SU-DHL-6 (cell line): ENCODE measurements at regions not wholly inside any gene's neighbourhood (a gene's known extent, or its start where the extent isn't known, plus 50 kb on each side); places are given as distances from the start of the nearest gene placed in this dataset.
A peak's percentile ranks its signal among the peaks of the same experiment; 100 is the strongest.

ENCODE experiments used
- H2AFZ ChIP-seq: fragments of 200-600 bp; sonication (generic); 2 replicates; pipeline ENCODE4 v1.6.1; 2014; ENCODE audit warnings: low read depth, mild to moderate bottlenecking, moderate library complexity, mixed read lengths, antibody characterized with exemption, low read length; ENCODE audit not compliant: severe bottlenecking
- H3F3A ChIP-seq: fragments of 200-600 bp; shearing (Covaris generic); 2 replicates; pipeline ENCODE4 v1.6.0; 2016; ENCODE audit warnings: antibody characterized with exemption, mild to moderate bottlenecking; ENCODE audit not compliant: insufficient read depth
- H3K27ac ChIP-seq: fragments of 200-600 bp; sonication (generic); 2 replicates; pipeline ENCODE4 v1.5.1; 2016; ENCODE audit warnings: low read depth, mild to moderate bottlenecking, low read length, moderate library complexity, mixed read lengths
- H3K27me3 ChIP-seq: fragments of 200-600 bp; sonication (generic), shearing (Covaris generic); 2 replicates; pipeline ENCODE4 v1.6.0; 2014; ENCODE audit warnings: mild to moderate bottlenecking, low read length
- H3K36me3 ChIP-seq: fragments of 200-600 bp; sonication (generic); 2 replicates; pipeline ENCODE4 v1.6.1; 2014; ENCODE audit warnings: mild to moderate bottlenecking, low read length, mixed read lengths
- H3K4me2 ChIP-seq: fragments of 300-600, 200-600 bp; shearing (Covaris generic), sonication (generic); 2 replicates; pipeline ENCODE4 v1.6.0; 2014; ENCODE audit warnings: low read length, low read depth, mild to moderate bottlenecking; ENCODE audit not compliant: poor library complexity, severe bottlenecking
- H3K4me3 ChIP-seq: fragments of 200-600 bp; sonication (generic); 2 replicates; pipeline ENCODE4 v1.5.1; 2014; ENCODE audit warnings: antibody characterized with exemption, low read length, mild to moderate bottlenecking, mixed read lengths; ENCODE audit not compliant: insufficient read depth, poor library complexity, severe bottlenecking
- H3K79me2 ChIP-seq: fragments of 200-600 bp; sonication (generic); 2 replicates; pipeline ENCODE4 v1.6.1; 2014; ENCODE audit warnings: mild to moderate bottlenecking, low read length, moderate library complexity; ENCODE audit not compliant: insufficient read depth
- H3K9ac ChIP-seq: fragments of 200-600 bp; sonication (generic); 2 replicates; pipeline ENCODE4 v1.7.0; 2014; ENCODE audit warnings: mild to moderate bottlenecking, low read length
- H3K9me2 ChIP-seq: fragments of 200-600 bp; sonication (generic); replicated peaks from 2 replicates; pipeline ENCODE4 v1.6.1; 2014; ENCODE audit warnings: low read length; ENCODE audit not compliant: insufficient read depth
- H3K9me3 ChIP-seq: fragments of 200-600 bp; sonication (generic); 2 replicates; pipeline ENCODE4 v1.6.1; 2014; ENCODE audit warnings: low read length, mixed read lengths; ENCODE audit not compliant: insufficient read depth
- H4K20me1 ChIP-seq: fragments of 200-600 bp; sonication (generic); 2 replicates; pipeline ENCODE4 v1.6.1; 2014; ENCODE audit warnings: low read depth, mild to moderate bottlenecking, antibody characterized with exemption, low read length, moderate library complexity, mixed read lengths
- CTCF ChIP-seq: fragments of 200-600 bp; sonication (generic); IDR thresholded peaks from one replicate; pipeline ENCODE4 v1.5.1; 2017; ENCODE audit warnings: antibody characterized with exemption, mild to moderate bottlenecking, low read length, moderate library complexity; ENCODE audit not compliant: insufficient read depth, poor library complexity, severe bottlenecking
- EZH2phosphoT487 ChIP-seq: fragments of 200-600 bp; sonication (generic), shearing (Covaris generic); conservative IDR thresholded peaks from 2 replicates; pipeline ENCODE4 v1.6.1; 2018; ENCODE audit warnings: mild to moderate bottlenecking, antibody characterized with exemption, low read length, moderate library complexity, mixed read lengths

DNA sequence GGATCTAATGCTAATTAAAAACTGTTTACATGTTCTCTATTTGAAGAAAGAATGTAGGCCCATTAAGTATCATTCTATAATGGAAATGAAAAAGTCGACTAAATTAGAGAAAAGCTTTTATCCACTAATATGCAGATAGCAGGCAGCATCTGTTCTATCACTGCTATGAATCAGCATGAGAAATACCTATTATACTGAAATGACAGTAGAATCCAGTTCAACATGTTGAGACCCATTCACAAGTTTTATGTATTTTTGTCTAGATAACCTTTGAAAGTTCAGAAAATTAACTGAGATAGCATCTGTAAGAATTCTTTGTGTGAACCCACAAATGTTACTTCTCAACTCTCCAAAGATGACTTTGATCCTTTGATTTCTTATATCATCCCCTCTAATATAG lies 1254.4 kb upstream of the ADGRL3 start:
- no peak for TF ChIP-seq CTCF
- TF ChIP-seq EZH2phosphoT487, result no peak

GRCh38 chr4:59956366-59956765 lies 1243.8 kb upstream of the ADGRL3 start:
- no peaks in the 10 kb centered on the region for H3F3A ChIP-seq
- no peaks in the 10 kb centered on the region for H3K27me3 ChIP-seq
- H3K36me3 ChIP-seq, result no peaks in the 10 kb centered on the region
- no peaks in the 10 kb centered on the region for H3K9me3 ChIP-seq
- no peaks in the 10 kb centered on the region for H4K20me1 ChIP-seq
- H3K4me2 ChIP-seq, result no peak overlapping the region
- no peak for TF ChIP-seq CTCF
- no peaks in the 10 kb centered on the region for H3K9me2 ChIP-seq
- no peak overlapping the region for H2AFZ ChIP-seq
- no peak overlapping the region for H3K27ac ChIP-seq
- H3K79me2 ChIP-seq, result no peaks in the 10 kb centered on the region
- H3K4me3 ChIP-seq, result no peak overlapping the region
- no peak overlapping the region for H3K9ac ChIP-seq

More for the DNA sequence above, 1254.4 kb upstream of the ADGRL3 start:
- Histone ChIP-seq H3K4me3 (no peak overlapping the region), H3K36me3 (no peaks in the 10 kb centered on the region), H4K20me1 (no peaks in the 10 kb centered on the region), H3F3A (no peaks in the 10 kb centered on the region), H3K27ac (no peak overlapping the region), H3K27me3 (no peaks in the 10 kb centered on the region), H3K9me3 (no peaks in the 10 kb centered on the region), H3K79me2 (no peaks in the 10 kb centered on the region), H3K9ac (no peak overlapping the region), H3K9me2 (no peaks in the 10 kb centered on the region), H3K4me2 (no peak overlapping the region), H2AFZ (no peak overlapping the region)

- Histone ChIP-seq H3K79me2 (no peaks in the 10 kb centered on the region), H3K4me3 (no peak overlapping the region), H3K27me3 (no peaks in the 10 kb centered on the region), H3K4me2 (no peak overlapping the region), H4K20me1 (no peaks in the 10 kb centered on the region), H3K27ac (no peak overlapping the region), H2AFZ (peak overlapping the region; percentile 41), H3K36me3 (no peaks in the 10 kb centered on the region), H3K9me3 (no peaks in the 10 kb centered on the region), H3F3A (no peaks in the 10 kb centered on the region), H3K9ac (no peak overlapping the region), H3K9me2 (no peaks in the 10 kb centered on the region)
- TF ChIP-seq EZH2phosphoT487, result no peak
- no peak for TF ChIP-seq CTCF
Measured at GRCh38 chr4:59960143-59960542, 1240.0 kb upstream of the ADGRL3 start.

DNA sequence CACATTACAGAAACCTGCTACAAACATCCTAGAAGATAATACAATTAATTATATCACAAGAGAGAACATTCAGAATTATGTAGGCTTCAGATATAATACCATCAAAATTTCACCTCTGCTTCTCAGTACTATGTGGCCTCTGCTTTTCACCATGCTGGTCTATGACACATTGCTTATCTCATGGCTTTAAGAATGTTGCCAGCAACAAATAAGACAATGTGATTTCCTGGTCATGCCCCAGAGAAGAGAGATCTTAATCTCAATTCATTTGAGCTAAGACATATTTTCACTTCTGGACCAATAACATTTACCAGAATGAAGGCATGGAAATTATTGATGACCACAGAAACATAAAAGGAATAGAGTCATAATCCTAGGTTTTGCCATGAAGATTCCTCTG lies 1233.4 kb upstream of the ADGRL3 start:
- Histone ChIP-seq H3K79me2 (no peaks in the 10 kb centered on the region), H3K36me3 (no peaks in the 10 kb centered on the region), H3K9ac (no peak overlapping the region), H3K27me3 (no peaks in the 10 kb centered on the region), H3K4me2 (no peak overlapping the region), H3K27ac (no peak overlapping the region), H3K9me3 (no peaks in the 10 kb centered on the region), H4K20me1 (no peaks in the 10 kb centered on the region), H2AFZ (no peak overlapping the region), H3F3A (no peaks in the 10 kb centered on the region), H3K4me3 (no peak overlapping the region), H3K9me2 (no peaks in the 10 kb centered on the region)
- TF ChIP-seq EZH2phosphoT487, result no peak
- no peak for TF ChIP-seq CTCF
